Activated CD4-positive, CD25-positive, alpha-beta regulatory T cell treated with anti-CD3 and anti-CD28 coated beads, Interleukin-2, amount 50 U/mL, for 72 hours (primary cell): ENCODE measurements at regions not wholly inside any gene's neighbourhood (a gene's known extent, or its start where the extent isn't known, plus 50 kb on each side); places are given as distances from the start of the nearest gene placed in this dataset.

ENCODE experiments used
- DNase-seq: peaks from one replicate; pipeline ENCODE4 v3.0.0; 2021

GRCh38 chr11:70631624-70632047, 233.3 kb downstream of the CTTN start:
- no peak for DNase-seq

DNA sequence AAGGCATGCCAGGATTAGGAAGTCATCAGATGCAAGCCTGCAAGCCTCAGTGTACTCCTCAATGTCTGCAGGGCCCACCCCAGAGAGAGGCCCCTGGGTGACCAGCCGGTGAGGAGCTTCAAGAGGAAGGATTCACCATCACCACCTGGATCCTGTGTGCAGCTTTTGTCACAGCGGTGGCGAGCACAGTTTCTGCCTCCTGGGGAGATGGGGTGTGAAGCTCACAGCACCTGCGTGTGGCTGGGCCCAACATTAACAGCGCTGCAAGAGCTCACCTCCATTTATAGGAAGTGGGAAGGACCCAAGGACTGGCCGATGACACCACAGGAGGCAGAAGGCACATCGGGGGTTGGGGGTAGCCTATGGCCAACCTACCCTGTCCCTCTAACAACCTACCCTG, 235.3 kb downstream of the CTTN start:
- no peak for DNase-seq

DNA sequence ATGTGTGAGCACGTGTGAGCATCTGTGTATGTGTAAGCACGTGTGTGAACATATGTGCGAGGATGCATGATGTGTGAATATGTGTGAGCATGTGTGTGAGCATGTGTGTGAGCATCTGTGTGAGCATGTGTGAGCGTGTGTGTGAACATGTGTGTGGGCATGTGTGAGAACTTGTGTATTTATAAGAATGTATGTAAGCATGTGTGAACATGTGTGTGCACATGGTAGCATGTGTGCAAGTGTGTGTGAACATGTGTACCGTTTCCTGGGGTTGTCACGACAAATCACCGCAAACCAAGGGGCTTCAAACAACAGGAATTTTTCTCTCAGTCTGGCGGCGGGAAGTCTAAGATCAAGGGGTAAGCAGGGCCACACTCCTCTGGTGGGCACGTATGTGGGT, 238.3 kb downstream of the CTTN start:
- DNase-seq: no peak

GRCh38 chr11:70637186-70637800, 239.0 kb downstream of the CTTN start:
- no peak for DNase-seq

GRCh38 chr11:70637949-70638583, 239.7 kb downstream of the CTTN start:
- DNase-seq: no peak

DNA sequence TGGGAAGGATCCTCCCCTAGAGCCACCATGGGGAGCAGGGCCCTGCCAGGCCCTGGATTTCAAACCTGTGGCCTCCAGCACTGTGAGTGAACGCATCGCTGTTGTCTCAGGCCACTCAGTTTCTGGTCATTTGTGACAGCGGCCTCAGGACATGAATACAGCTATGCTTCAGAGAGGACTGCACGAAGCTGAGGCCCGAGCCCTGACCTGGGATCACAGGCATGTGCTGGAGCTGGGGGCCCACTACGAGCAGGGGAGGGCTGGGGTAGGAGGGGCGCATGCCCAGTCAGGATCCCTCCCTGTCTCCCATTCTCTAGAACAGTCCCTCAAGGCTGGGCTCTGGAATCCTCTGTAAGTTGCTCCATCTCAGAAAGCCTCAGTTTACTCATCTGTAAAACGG, 242.1 kb downstream of the CTTN start:
- DNase-seq: no peak

DNA sequence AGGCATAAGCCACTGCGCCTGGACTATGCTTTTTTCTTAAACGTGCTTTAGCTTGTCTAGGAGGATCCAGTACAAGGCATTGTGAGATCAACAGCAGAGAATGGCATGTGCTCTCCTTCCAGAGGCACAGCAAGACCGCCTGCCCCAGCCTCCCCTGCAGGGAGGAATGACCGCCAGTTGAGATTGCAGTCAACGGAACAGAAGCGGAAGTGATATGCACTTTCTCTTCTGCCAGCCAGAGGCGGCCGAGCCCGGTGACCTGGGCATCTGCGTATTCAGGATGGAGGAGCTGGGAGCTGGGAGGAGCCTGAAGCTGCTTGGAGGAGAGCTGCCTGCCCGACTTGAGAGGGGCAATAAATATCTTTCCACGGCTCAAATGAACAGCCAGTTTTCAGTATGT, 243.0 kb downstream of the CTTN start:
- no peak for DNase-seq

GRCh38 chr11:70642266-70642665, 243.9 kb downstream of the CTTN start:
- no peak for DNase-seq

DNA sequence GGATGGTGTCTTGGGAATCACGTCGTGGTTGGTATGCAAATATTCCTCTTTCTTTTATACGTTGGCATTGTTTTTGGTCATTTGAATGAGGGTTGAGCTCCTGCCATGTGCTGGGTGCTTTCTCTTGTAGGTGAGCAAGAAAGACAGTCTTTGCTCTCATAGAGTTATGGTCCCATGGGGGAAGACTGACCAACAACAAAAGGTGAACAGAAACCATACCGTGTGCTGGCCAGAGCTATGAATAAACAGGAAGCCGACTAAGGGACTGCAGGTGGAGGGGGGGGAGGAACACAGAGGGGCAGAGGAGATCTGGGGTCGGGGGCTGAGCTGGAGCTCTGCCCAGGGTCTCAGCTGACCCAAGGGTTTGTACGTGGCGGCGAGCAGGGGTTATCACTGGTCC, 245.3 kb downstream of the CTTN start:
- DNase-seq: no peak

DNA sequence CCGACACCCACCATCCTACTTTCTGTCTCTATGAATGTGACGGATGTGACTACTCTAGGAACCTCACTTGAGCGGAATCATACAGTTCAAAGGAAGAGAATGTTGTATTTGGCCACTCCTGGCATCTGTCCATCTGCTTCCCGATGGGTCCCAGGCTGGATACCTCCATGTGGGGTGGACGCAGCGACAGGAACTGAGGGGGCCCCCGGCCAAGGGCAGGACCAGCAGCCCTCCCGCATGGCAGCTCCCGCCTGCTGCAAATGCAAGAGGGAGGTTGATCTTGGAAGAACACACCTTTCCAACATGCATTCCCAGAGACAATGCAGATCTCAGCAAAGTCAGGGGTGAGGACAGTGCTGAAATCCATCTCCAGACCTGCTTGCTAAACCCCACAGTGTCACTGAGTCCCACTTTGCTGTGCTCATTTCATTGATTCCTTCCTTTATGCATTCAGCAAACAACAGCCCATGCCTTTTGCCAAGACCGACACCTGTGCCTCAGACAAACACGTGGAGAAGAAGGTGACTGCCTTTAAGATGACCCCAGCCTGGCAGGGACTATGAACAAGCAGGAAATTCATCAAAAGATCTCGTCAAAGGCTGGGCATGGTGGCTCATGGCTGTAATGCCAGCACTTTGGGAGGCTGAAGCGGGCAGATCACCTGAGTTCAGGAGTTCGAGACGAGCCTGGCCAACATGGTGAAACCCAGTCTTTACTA, 246.2 kb downstream of the CTTN start:
- no peak for DNase-seq

- no peak for DNase-seq
Measured at GRCh38 chr11:70645537-70645936, 247.2 kb downstream of the CTTN start.

- DNase-seq: no peak
Measured at GRCh38 chr11:70646272-70647049, 248.1 kb downstream of the CTTN start.

DNA sequence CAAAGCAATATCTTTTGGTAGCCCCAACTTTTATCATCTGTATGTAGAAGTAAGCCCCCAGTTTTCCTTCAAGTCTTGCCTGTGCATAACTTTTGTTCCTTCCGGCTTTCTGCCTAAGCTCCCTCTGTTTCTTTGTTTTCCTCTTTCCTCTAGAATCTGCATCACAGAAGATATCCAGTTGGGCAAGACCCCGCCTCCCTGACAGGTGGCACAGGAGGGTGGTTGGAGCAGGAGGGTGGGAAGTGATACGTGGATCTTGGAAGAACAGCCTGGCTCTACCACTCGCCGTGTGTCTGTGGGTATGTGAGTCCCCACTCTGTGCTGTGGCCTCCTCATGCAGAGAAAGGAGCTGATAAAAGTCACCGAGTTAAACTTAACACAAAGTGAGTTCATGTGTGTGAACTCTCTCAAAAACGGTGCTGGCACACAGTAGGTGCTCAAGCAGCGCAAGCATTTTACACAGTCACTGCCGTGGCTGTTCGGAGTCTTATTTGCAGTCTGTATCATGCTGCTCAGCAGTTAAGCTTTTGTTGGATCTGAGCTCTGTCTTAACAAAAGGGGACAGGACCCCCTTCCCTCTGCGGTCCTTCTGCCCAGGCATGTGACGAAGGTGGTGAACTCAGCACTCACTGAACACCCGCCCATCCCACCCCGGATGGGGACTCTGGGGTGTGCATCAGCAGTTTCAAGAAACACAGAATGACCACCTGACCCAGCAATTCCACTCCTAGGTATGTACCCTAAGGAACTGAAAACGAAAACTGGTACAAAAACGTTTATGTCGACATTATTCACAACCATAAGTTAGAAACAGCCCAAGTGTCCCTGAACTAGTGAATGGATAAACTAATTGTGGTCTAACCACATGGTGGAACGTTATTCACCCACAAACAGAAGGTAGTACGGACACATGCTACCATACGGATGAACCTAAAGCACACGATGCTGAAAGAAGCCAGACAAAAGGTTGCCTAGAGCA, 249.1 kb downstream of the CTTN start:
- DNase-seq: no peak

- DNase-seq: no peak
Measured at GRCh38 chr11:70650075-70650909, 252.0 kb downstream of the CTTN start.

GRCh38 chr11:70651031-70651430, 252.7 kb downstream of the CTTN start:
- no peak for DNase-seq

- no peak for DNase-seq
Measured at GRCh38 chr11:70654016-70654415, 255.7 kb downstream of the CTTN start.

- no peak for DNase-seq
Measured at GRCh38 chr11:70655816-70656215, 257.5 kb downstream of the CTTN start.

- no peak for DNase-seq
Measured at GRCh38 chr11:70656252-70656651, 257.9 kb downstream of the CTTN start.

GRCh38 chr11:70660059-70660888, 261.9 kb downstream of the CTTN start:
- DNase-seq: no peak

- no peak for DNase-seq
Measured at GRCh38 chr11:70660889-70661197, 262.5 kb downstream of the CTTN start.
